Left ventricle myocardium inferior (tissue), 1 donor: ENCODE measurements at regions not wholly inside any gene's neighbourhood (a gene's known extent, or its start where the extent isn't known, plus 50 kb on each side); places are given as distances from the start of the nearest gene placed in this dataset.

ENCODE experiments used
- DNase-seq: peaks from one replicate; pipeline ENCODE4 v3.0.0-alpha.2; 2020
- H3K27ac ChIP-seq: fragments of 200-600 bp; replicated peaks from 2 replicates; pipeline ENCODE4 v1.8.0; 2021
- H3K27me3 ChIP-seq: fragments of 200-600 bp; 2 replicates; pipeline ENCODE4 v1.8.0; 2021; ENCODE audit warnings: low read depth
- H3K36me3 ChIP-seq: fragments of 200-600 bp; 2 replicates; pipeline ENCODE4 v1.8.0; 2021
- H3K4me1 ChIP-seq: fragments of 200-600 bp; 2 replicates; pipeline ENCODE4 v1.8.0; 2021
- H3K4me3 ChIP-seq: fragments of 200-600 bp; 2 replicates; pipeline ENCODE4 v1.8.0; 2021; ENCODE audit warnings: mild to moderate bottlenecking, moderate library complexity
- H3K9me3 ChIP-seq: fragments of 200-600 bp; replicated peaks from 2 replicates; pipeline ENCODE4 v1.8.0; 2021
- intact Hi-C: fragments of 100-400 bp; cut with micrococcal nuclease; formaldehyde crosslinking; loops from one replicate; pipeline ENCODE4 v1.11.0; 2022
- TF ChIP-seq, protein P1 (sequence below): fragments of 200-600 bp; IDR thresholded peaks from 2 replicates; pipeline ENCODE4 v1.8.0; 2021; ENCODE audit warnings: antibody characterized with exemption, mild to moderate bottlenecking, borderline replicate concordance
- donor health status: DM: no; HTN: yes; CAD: no; lungs with severe emphysema.

DNA sequence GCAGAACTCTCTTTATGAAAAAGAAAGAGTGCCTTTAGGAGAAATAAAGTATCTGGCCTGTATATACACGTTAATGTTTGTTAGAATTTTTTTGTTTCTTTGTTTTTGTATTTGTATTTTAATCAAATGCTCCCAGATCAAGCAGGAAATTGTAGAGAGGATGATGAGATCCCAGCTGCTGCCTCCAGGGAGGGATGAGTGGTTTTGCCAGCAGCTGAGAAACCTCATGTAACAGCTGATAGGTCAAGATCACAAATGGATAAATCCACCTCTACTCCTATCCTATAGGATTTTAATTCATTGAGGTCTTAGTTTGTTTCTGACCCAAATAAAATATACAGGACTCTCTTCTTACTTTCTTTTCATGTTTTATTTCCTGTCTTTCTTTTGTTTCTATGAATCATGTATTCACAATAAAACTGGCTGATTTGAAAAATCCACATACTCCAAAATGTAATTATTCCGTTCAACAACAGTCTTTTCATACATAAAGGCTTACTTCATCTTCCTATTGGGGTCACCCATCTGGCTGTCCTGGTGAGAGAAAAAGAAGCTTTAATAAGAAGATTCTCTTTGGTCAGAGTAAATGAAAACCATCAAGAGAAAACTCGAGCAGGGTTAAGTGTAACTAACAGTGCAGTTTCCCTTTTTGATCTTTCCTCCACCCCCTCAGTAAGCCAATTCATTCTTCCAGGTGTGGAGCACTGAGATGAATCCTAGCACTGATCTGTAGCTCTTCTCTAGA lies 129.3 kb upstream of the PLPPR5 start:
- no peak for DNase-seq
- H3K9me3 ChIP-seq: peaks cover 16% of the 10 kb centered on the region
- intact Hi-C loops: no loop called here

DNA sequence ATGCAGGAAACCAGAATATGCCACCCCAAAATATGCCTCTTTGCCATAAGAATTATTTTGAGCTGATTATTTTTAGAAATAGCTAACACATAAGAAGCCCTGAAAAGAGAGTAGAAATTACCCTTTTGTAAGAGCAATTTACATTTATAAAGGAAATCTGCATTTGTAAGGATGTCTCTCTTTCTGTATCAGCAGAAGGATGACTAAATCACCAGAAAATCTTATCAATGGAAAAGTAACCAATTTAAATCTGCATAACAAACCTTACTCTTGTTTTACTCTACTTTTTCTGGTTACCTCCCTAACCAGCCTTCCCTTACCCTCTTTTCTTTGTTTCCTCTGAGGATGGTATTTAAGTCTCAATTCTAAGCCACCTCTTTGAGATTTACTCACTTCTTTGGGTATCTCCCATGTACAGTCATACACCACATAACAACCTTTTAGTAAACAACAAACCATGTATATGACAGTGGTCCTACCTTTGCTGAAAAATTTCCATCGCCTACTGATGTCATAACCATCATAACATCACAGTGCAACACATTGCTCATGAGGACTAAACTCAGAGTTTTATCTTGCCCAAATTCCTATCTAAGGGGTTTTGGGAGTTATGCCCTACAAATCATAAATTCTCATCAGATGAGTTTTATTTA lies 126.6 kb upstream of the PLPPR4 start:
- no peaks in the 10 kb centered on the region for H3K27me3 ChIP-seq
- H3K4me3 ChIP-seq: no peak overlapping the region
- intact Hi-C loops: no loop called here
- no peaks in the 10 kb centered on the region for H3K4me1 ChIP-seq
- no peak for DNase-seq
- no peak overlapping the region for H3K27ac ChIP-seq
- TF ChIP-seq, protein P1, sequence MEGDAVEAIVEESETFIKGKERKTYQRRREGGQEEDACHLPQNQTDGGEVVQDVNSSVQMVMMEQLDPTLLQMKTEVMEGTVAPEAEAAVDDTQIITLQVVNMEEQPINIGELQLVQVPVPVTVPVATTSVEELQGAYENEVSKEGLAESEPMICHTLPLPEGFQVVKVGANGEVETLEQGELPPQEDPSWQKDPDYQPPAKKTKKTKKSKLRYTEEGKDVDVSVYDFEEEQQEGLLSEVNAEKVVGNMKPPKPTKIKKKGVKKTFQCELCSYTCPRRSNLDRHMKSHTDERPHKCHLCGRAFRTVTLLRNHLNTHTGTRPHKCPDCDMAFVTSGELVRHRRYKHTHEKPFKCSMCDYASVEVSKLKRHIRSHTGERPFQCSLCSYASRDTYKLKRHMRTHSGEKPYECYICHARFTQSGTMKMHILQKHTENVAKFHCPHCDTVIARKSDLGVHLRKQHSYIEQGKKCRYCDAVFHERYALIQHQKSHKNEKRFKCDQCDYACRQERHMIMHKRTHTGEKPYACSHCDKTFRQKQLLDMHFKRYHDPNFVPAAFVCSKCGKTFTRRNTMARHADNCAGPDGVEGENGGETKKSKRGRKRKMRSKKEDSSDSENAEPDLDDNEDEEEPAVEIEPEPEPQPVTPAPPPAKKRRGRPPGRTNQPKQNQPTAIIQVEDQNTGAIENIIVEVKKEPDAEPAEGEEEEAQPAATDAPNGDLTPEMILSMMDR: no peak
- H3K36me3 ChIP-seq: no peaks in the 10 kb centered on the region
- H3K9me3 ChIP-seq: peaks cover 16% of the 10 kb centered on the region

More for the DNA sequence above, 129.3 kb upstream of the PLPPR5 start:
- Histone ChIP-seq H3K4me3 (no peak overlapping the region), H3K27me3 (peaks cover 4% of the 10 kb centered on the region), H3K4me1 (no peaks in the 10 kb centered on the region), H3K36me3 (no peaks in the 10 kb centered on the region), H3K27ac (no peak overlapping the region)
- TF ChIP-seq, protein P1: no peak

DNA sequence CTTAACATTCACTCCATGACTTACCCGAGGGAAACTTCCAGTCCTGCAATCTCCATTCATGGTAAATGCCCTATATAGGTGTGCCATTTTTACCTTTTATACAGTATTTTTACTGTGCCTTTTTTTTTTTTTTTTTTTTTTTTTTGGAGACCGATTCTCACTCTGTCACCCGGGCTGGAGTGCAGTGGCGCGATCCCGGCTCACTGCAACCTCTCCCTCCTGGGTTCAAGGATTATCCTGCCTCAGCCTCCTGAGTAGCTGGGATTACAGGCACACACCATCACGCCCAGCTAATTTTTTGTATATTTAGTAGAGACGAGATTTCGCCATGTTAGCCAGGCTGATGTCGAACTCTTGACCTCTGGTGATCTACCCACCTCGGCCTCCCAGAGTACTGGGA lies 124.4 kb upstream of the PLPPR4 start:
- Histone ChIP-seq H3K27me3 (no peaks in the 10 kb centered on the region), H3K4me1 (no peaks in the 10 kb centered on the region), H3K4me3 (no peak overlapping the region), H3K27ac (no peak overlapping the region), H3K9me3 (peaks cover 16% of the 10 kb centered on the region), H3K36me3 (no peaks in the 10 kb centered on the region)
- DNase-seq: no peak
- intact Hi-C loops: no loop called here
- TF ChIP-seq, protein P1: no peak

DNA sequence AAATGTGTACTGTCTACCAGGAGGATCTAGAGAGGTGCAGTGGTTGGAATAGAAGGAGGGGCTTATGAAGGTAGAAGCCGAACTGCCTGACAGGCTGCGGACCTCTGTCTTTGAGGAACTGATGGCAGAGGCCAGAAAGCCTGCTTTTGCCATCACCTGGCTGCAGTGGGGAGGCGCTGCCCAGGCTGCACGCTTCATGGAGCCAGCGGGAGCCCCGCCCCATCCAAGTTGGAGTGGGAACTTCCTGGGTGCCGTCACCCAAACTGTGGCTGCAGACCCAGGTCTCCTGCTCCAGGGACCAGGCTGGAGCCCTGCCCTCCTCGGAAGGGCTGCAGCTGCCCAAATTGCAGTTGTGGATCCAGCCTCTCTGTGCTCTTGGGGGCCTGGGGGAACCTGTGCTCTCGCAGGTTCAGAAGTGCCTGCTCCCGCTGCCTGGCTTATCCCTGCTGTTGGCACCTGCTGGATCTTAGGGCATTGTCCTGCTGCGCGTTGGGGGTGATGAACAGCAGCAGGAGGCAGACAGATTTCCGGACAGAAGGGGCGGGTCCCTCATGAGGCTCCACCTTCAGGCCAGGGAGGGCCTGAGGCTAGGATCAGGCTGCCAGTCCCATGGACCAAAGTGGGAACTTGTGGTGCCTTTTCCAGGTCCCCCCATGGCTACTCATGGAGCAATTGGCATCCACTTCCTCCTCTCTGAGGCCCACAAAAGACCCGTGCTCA lies 118.0 kb upstream of the PLPPR4 start:
- Histone ChIP-seq H3K36me3 (no peaks in the 10 kb centered on the region), H3K9me3 (no peaks in the 10 kb centered on the region), H3K4me3 (no peak overlapping the region), H3K4me1 (no peaks in the 10 kb centered on the region), H3K27ac (no peak overlapping the region), H3K27me3 (peaks cover 12% of the 10 kb centered on the region)
- DNase-seq: no peak
- TF ChIP-seq, protein P1: no peak
- intact Hi-C loops: no loop called here

DNA sequence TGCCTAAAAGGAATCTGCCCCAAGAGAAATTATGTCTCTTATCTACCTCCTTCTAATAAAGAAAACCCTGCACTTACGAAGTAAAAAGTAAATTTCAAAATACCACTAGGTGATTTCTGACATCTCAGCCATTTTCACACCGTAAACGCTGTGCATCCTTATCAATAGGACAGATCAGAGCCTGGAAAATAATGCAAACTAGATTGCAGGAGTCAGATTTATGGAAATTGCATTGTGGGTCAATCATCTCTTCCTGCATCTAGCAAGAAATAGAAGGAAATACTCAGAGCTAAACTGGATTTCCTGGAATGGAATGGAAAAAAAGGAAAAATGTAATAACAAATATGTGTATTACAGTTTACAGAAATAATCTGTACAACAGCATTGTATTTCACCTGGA lies 114.3 kb upstream of the PLPPR4 start:
- H3K27me3 ChIP-seq: peaks cover 12% of the 10 kb centered on the region
- no peak overlapping the region for H3K4me3 ChIP-seq
- TF ChIP-seq, protein P1: no peak
- no peaks in the 10 kb centered on the region for H3K36me3 ChIP-seq
- DNase-seq: no peak
- intact Hi-C loops: no loop called here
- H3K4me1 ChIP-seq: no peaks in the 10 kb centered on the region
- no peak overlapping the region for H3K27ac ChIP-seq
- no peaks in the 10 kb centered on the region for H3K9me3 ChIP-seq
